Thoracic aorta (tissue), 2 donors: ENCODE measurements at regions not wholly inside any gene's neighbourhood (a gene's known extent, or its start where the extent isn't known, plus 50 kb on each side); places are given as distances from the start of the nearest gene placed in this dataset.
"Not testable (repeated sequence)": the region's sequence is repeated elsewhere in the genome, so short reads cannot be mapped to it uniquely, and the experiment has no call there.

Source experiments
- ATAC-seq: fragments of 150-250 bp; one replicate; pipeline ENCODE4 v1.8.0; 2017; ENCODE audit warnings: low read depth; ENCODE audit not compliant: insufficient number of reproducible peaks, low FRiP score
- DNase-seq: peaks from one replicate; pipeline ENCODE4 v3.0.0-alpha.2; 2020; ENCODE audit warnings: low spot score
- H3K27ac ChIP-seq, 2 donors: fragments of 200-600 bp; sonication (generic); 1 replicate in 1 of 2; 2 replicates in 1 of 2; pipeline ENCODE4 v1.5.1; 2016; ENCODE audit warnings: mild to moderate bottlenecking in 2 of 2, moderate library complexity in 2 of 2
- H3K27me3 ChIP-seq: fragments of 200-600 bp; sonication (generic); replicated peaks from 2 replicates; pipeline ENCODE4 v1.6.0; 2016; ENCODE audit warnings: mild to moderate bottlenecking; ENCODE audit not compliant: insufficient read depth
- H3K36me3 ChIP-seq: fragments of 200-600 bp; sonication (generic); one replicate; pipeline ENCODE4 v1.5.1; 2016
- H3K4me1 ChIP-seq, 2 donors: fragments of 200-600 bp; sonication (generic); 1 replicate in 1 of 2; 2 replicates in 1 of 2; pipeline versions ENCODE4 v1.5.1 to v1.6.0; 2016; ENCODE audit warnings: low read depth in 2 of 2, mild to moderate bottlenecking in 1 of 2; ENCODE audit not compliant: control insufficient read depth in 1 of 2
- H3K4me3 ChIP-seq: fragments of 200-600 bp; sonication (generic); 2 replicates; pipeline ENCODE4 v1.5.1; 2016; ENCODE audit warnings: mild to moderate bottlenecking
- H3K9me3 ChIP-seq: fragments of 200-600 bp; sonication (generic); 2 replicates; pipeline ENCODE4 v1.5.1; 2016
- TF ChIP-seq, protein P1 (sequence below): fragments of 200-600 bp; sonication (generic); IDR thresholded peaks from one replicate; pipeline ENCODE4 v1.5.1; 2019; ENCODE audit warnings: antibody characterized with exemption

DNA sequence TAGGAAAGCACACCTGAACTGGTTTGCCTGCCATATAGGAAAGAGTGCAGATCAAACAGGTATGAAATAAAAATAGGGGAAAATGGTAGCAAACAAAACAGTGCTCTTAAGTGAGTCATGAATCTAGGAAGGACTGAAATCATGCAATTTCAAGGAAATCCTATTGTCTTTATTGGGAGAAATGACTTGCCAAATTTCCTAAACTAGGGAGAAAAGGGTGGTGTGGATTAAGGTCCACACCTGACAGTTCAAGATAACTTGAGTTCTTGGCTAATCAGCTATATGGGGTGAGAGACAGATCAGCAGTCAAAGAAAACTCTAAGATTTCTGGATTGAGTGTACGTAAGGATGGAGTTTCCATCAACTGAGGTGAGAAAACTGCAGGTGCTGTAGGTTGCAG lies 101.1 kb downstream of the PRKAB2 start:
- TF ChIP-seq, protein P1, sequence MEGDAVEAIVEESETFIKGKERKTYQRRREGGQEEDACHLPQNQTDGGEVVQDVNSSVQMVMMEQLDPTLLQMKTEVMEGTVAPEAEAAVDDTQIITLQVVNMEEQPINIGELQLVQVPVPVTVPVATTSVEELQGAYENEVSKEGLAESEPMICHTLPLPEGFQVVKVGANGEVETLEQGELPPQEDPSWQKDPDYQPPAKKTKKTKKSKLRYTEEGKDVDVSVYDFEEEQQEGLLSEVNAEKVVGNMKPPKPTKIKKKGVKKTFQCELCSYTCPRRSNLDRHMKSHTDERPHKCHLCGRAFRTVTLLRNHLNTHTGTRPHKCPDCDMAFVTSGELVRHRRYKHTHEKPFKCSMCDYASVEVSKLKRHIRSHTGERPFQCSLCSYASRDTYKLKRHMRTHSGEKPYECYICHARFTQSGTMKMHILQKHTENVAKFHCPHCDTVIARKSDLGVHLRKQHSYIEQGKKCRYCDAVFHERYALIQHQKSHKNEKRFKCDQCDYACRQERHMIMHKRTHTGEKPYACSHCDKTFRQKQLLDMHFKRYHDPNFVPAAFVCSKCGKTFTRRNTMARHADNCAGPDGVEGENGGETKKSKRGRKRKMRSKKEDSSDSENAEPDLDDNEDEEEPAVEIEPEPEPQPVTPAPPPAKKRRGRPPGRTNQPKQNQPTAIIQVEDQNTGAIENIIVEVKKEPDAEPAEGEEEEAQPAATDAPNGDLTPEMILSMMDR, result no peak
- Histone ChIP-seq H3K27ac (no peak overlapping the region), H3K4me1 (peaks cover 0 to 4% of the 10 kb centered on the region in 2 donors), H3K4me3 (no peak overlapping the region), H3K36me3 (no peaks in the 10 kb centered on the region), H3K9me3 (no peaks in the 10 kb centered on the region), H3K27me3 (peaks cover 6% of the 10 kb centered on the region)
- no peak for DNase-seq
- no peak for ATAC-seq

DNA sequence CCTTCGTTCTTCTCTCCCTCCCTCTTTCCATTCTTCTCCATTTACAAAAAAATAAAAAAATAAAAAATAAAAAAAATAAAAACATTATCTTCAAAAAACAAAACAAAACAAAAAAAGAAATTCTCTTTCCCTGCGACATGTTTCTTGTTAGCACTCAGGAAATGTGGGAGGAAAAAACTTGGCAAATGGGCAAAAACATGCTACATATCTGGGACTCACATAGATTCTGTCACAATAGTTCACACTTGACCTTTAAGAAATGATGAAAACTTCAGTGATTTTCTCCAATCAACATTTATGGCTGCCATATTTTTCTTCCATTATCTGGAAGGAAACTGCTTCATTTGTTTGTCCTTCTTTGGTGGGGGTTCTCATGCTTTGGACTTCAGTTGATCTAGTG lies 109.3 kb downstream of the PRKAB2 start:
- Histone ChIP-seq H3K4me3 (no peak overlapping the region), H3K9me3 (no peaks in the 10 kb centered on the region)

DNA sequence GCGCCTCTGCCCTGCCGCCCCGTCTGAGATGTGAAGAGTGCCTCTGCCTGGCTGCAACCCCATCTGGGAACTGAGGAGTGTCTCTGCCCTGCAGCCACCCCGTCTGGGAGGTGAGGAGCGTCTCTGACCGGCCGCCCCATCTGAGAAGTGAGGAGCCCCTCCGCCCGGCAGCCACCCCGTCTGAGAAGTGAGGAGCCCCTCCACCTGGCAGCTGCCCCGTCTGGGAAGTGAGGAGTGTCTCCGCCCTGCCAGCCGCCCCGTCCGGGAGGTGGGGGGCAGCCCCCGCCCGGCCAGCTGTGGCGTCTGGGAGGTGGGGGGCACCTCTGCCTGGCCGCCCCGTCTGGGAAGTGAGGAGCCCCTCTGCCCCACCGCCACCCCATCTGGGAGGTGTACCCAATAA lies 110.4 kb downstream of the PRKAB2 start:
- not testable (repeated sequence) for H3K4me1 ChIP-seq, H3K27me3 ChIP-seq, H3K9me3 ChIP-seq, H3K36me3 ChIP-seq, H3K27ac ChIP-seq, H3K4me3 ChIP-seq, ATAC-seq, DNase-seq

More for the DNA sequence above, 109.3 kb downstream of the PRKAB2 start:
- H3K27me3 ChIP-seq, result no peaks in the 10 kb centered on the region
- no peaks in the 10 kb centered on the region for H3K36me3 ChIP-seq
- TF ChIP-seq, protein P1, result no peak
- ATAC-seq, result no peak
- DNase-seq, result no peak
- H3K27ac ChIP-seq, result no peak overlapping the region
- H3K4me1 ChIP-seq, result no peaks in the 10 kb centered on the region

DNA sequence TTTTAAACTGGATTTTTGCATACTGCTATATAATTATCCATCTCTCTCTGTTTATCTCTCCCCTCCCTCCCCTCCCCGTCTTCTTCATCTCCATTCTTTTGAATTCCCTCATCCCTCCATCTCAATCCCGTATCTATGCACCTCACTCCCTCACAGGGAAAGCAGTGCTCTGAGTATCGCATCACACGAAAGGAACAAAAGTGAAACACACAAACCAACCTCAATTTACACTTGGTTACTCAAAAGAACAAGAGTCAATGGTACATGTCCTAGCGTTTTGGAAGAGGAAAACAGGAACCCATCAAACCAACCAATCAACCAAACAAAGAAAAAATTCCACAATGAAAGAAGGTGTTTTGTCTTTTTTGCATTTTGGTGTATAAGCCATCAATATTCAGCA lies 115.1 kb downstream of the NBPF12 start:
- no peak overlapping the region for H3K27ac ChIP-seq
- H3K36me3 ChIP-seq, result no peaks in the 10 kb centered on the region
- TF ChIP-seq, protein P1, result no peak
- H3K4me3 ChIP-seq, result no peak overlapping the region
- ATAC-seq (no peak), DNase-seq (no peak)
- H3K9me3 ChIP-seq, result no peaks in the 10 kb centered on the region
- H3K27me3 ChIP-seq, result no peaks in the 10 kb centered on the region
- no peaks in the 10 kb centered on the region for H3K4me1 ChIP-seq

DNA sequence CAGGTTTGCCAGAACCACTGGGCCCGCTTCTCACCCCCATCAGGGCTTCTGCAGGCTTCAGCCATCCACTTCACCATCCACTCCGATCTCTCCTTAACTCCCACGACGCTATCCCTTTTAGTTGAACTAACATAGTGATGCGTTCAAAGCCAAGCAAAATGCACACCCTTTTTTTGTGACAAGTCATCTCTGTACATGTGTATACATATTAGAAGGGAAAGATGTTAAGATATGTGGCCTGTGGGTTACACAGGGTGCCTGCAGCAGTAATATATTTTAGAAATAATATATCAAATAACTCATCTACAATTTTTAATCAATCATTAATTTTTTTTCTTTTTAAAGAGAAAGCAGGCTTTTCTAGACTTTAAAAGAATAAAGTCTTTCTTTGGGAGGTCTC lies 114.6 kb downstream of the NBPF12 start:
- DNase-seq (no peak), ATAC-seq (no peak)
- no peaks in the 10 kb centered on the region for H3K9me3 ChIP-seq
- TF ChIP-seq, protein P1, result no peak
- H3K36me3 ChIP-seq, result no peaks in the 10 kb centered on the region
- no peaks in the 10 kb centered on the region for H3K27me3 ChIP-seq
- no peak overlapping the region for H3K27ac ChIP-seq
- H3K4me3 ChIP-seq, result no peak overlapping the region
- no peaks in the 10 kb centered on the region for H3K4me1 ChIP-seq

DNA sequence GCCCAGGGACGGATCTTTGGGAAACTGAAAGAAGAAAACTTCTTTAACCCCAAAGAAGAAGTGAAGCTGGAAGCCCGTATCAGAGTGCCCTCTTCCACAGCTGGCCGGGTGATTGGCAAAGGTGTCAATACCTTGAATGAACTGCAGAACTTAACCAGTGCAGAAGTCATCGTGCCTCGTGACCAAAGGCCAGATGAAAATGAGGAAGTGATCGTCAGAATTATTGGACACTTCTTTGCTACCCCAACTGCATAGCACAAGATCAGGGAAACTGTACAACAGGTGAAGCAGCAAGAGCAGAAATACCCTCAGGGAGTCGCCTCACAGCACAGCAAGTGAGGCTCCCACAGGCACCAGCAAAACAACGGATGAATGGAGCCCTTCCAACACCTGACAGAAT lies 114.0 kb downstream of the NBPF12 start:
- Histone ChIP-seq H3K4me1 (no peaks in the 10 kb centered on the region), H3K36me3 (no peaks in the 10 kb centered on the region), H3K9me3 (no peaks in the 10 kb centered on the region), H3K4me3 (no peak overlapping the region), H3K27me3 (no peaks in the 10 kb centered on the region), H3K27ac (no peak overlapping the region)
- DNase-seq (no peak), ATAC-seq (no peak)
- TF ChIP-seq, protein P1, result no peak
